Uterus (tissue), 3 donors: ENCODE measurements at regions not wholly inside any gene's neighbourhood (a gene's known extent, or its start where the extent isn't known, plus 50 kb on each side); places are given as distances from the start of the nearest gene placed in this dataset.

Source experiments
- DNase-seq, 2 donors: peaks; one replicate each; pipeline ENCODE4 v3.0.0-alpha.2; 2019 to 2020
- H3K27ac ChIP-seq, 2 donors: fragments of 200-600 bp; sonication (generic); 1 replicate in 1 of 2; 2 replicates in 1 of 2; pipeline ENCODE4 v1.5.1; 2016 to 2018
- H3K27me3 ChIP-seq, 2 donors: fragments of 200-600 bp; sonication (generic); one replicate each; pipeline ENCODE4 v1.5.1; 2018 to 2019; ENCODE audit warnings: control low read depth in 1 of 2
- H3K36me3 ChIP-seq, 2 donors: fragments of 200-600 bp; sonication (generic); one replicate each; pipeline ENCODE4 v1.5.1; 2019; ENCODE audit warnings: control low read depth in 1 of 2
- H3K4me1 ChIP-seq, 2 donors: fragments of 200-600 bp; sonication (generic); one replicate each; pipeline ENCODE4 v1.5.1; 2018 to 2019; ENCODE audit warnings: control low read depth in 1 of 2
- H3K4me3 ChIP-seq, 2 donors: fragments of 200-600 bp; sonication (generic); 1 replicate in 1 of 2; 2 replicates in 1 of 2; pipeline ENCODE4 v1.5.1; 2018 to 2019; ENCODE audit warnings: mild to moderate bottlenecking in 1 of 2
- H3K9me3 ChIP-seq, 2 donors: fragments of 200-600 bp; sonication (generic); one replicate each; pipeline ENCODE4 v1.5.1; 2019; ENCODE audit warnings: control low read depth in 1 of 2
- POLR2A ChIP-seq, 2 donors: fragments of 450-650 bp; IDR thresholded peaks; one replicate each; pipeline ENCODE4 v1.6.1; 2016; ENCODE audit warnings: antibody characterized with exemption in 2 of 2, mild to moderate bottlenecking in 1 of 2, moderate library complexity in 1 of 2
- intact Hi-C: fragments of 100-400 bp; cut with DNase I; formaldehyde crosslinking; loops from one replicate; pipeline ENCODE4 v1.15.1; 2023; ENCODE audit warnings: low total_unique reads
- TF ChIP-seq, protein P1 (sequence below), 4 experiments: fragments of 200-600 bp in 2 of 4; fragments of 450-650 bp in 2 of 4; sonication (generic) in 2 of 4; IDR thresholded peaks; one replicate each; pipeline ENCODE4 v1.5.1; 2016 to 2019; ENCODE audit warnings: antibody characterized with exemption in 4 of 4, mild to moderate bottlenecking in 2 of 4, moderate library complexity in 1 of 4
- donor health status: DM: yes; HTN: yes; CAD: no.

DNA sequence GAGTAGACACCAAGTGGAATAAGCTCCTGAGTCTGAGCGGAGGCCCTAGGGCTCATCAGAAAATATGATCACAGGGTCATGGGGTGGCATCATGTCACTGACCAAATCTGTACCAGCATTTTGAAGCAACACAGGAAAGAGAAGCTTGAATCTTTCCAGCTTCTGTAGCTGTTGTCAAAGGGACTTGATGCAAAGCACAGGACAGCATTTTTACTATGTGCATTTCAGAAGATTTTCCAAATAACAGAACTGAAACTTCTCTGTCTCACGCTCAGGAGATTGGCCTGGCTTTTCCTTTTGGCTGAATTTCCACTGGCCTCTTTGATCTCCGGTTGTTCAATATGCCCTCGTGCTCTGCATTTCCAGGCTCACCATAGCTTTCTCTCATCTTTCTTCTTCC lies 127.2 kb upstream of the ATP1B1 start:
- no peaks in the 10 kb centered on the region for H3K9me3 ChIP-seq
- no peak overlapping the region for H3K4me3 ChIP-seq
- no peak for DNase-seq
- H3K4me1 ChIP-seq: no peaks in the 10 kb centered on the region
- TF ChIP-seq, protein P1, sequence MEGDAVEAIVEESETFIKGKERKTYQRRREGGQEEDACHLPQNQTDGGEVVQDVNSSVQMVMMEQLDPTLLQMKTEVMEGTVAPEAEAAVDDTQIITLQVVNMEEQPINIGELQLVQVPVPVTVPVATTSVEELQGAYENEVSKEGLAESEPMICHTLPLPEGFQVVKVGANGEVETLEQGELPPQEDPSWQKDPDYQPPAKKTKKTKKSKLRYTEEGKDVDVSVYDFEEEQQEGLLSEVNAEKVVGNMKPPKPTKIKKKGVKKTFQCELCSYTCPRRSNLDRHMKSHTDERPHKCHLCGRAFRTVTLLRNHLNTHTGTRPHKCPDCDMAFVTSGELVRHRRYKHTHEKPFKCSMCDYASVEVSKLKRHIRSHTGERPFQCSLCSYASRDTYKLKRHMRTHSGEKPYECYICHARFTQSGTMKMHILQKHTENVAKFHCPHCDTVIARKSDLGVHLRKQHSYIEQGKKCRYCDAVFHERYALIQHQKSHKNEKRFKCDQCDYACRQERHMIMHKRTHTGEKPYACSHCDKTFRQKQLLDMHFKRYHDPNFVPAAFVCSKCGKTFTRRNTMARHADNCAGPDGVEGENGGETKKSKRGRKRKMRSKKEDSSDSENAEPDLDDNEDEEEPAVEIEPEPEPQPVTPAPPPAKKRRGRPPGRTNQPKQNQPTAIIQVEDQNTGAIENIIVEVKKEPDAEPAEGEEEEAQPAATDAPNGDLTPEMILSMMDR (IDR thresholded peaks at IDR 0.05): no peak
- no peak for TF ChIP-seq POLR2A (IDR thresholded peaks at IDR 0.05)
- no peaks in the 10 kb centered on the region for H3K36me3 ChIP-seq
- no peaks in the 10 kb centered on the region for H3K27me3 ChIP-seq
- no peak overlapping the region for H3K27ac ChIP-seq
- intact Hi-C loops: no loop called here

DNA sequence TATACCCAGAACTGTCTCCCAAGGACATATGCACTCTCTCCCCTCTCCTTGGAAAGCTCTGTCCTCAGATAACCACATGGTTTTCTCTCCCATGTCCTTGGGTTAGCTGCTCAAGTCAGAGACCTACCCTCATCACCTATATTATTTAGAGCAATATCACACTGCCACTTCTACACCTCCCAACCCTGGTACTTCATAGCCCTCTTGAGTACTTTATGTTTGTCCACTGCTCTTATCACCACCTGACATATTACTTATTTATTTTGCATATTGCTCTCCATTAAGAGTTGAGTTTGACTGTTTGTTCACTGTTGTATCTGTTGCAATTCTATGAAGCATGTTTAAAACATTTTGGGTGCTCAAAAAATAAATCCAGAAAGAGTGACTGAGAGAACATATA lies 126.3 kb upstream of the ATP1B1 start:
- H3K27me3 ChIP-seq: no peaks in the 10 kb centered on the region
- no peaks in the 10 kb centered on the region for H3K9me3 ChIP-seq
- TF ChIP-seq, protein P1 (IDR thresholded peaks at IDR 0.05): no peak
- TF ChIP-seq POLR2A (IDR thresholded peaks at IDR 0.05): no peak
- H3K36me3 ChIP-seq: no peaks in the 10 kb centered on the region
- H3K27ac ChIP-seq: no peak overlapping the region
- no peaks in the 10 kb centered on the region for H3K4me1 ChIP-seq
- DNase-seq: no peak
- intact Hi-C loops: no loop called here
- H3K4me3 ChIP-seq: no peak overlapping the region

DNA sequence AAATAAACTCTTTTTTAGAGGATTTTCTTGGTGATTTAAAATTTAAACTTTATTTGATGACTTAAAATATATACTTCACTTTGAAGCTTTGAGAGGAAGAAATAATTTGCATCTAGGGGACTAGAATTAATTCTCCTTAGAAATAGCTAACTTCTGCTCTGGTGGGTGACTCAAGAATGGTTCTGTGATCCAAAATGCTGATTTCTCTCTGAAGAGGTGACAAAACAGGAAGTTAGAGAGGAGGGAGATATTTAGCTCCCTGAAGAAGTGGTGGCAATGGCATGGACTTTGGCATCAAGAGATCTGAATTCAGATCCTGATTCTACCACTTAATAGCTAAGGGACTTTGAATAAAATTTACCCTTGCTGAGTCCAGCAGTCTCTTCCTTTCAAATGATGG lies 125.8 kb upstream of the ATP1B1 start:
- no peak overlapping the region for H3K4me3 ChIP-seq
- DNase-seq: no peak

DNA sequence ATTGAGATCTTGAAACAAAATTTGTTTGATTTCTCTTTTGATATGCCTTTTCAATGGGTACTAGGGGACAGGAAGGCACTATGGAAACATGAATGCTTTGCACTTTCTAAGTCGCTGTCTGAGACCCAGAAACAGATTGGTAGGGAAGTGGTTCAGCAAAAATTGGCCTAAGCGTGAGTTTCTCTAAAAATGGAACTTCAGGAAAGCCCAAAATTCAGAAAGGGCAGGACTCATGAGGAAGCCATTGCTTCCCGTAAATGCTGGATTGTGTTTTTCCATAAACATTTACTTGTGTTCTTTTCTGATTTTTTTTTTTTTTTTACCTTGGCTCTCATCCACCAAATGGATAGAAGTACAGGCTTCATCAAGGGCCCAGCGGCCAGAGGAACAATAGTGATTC lies 123.7 kb upstream of the ATP1B1 start:
- TF ChIP-seq, protein P1 (IDR thresholded peaks at IDR 0.05): no peak
- TF ChIP-seq POLR2A (IDR thresholded peaks at IDR 0.05): no peak
- H3K36me3 ChIP-seq: no peaks in the 10 kb centered on the region
- no peaks in the 10 kb centered on the region for H3K27me3 ChIP-seq
- intact Hi-C loops: no loop called here
- H3K9me3 ChIP-seq: no peaks in the 10 kb centered on the region
- DNase-seq: no peak
- H3K4me3 ChIP-seq: no peak overlapping the region
- no peak overlapping the region for H3K27ac ChIP-seq
- no peaks in the 10 kb centered on the region for H3K4me1 ChIP-seq

More for the DNA sequence above, 125.8 kb upstream of the ATP1B1 start:
- TF ChIP-seq, protein P1 (IDR thresholded peaks at IDR 0.05): no peak
- TF ChIP-seq POLR2A (IDR thresholded peaks at IDR 0.05): no peak
- Histone ChIP-seq H3K27ac (no peak overlapping the region), H3K4me1 (no peaks in the 10 kb centered on the region), H3K36me3 (no peaks in the 10 kb centered on the region), H3K27me3 (no peaks in the 10 kb centered on the region), H3K9me3 (no peaks in the 10 kb centered on the region)
- intact Hi-C loops: no loop called here

DNA sequence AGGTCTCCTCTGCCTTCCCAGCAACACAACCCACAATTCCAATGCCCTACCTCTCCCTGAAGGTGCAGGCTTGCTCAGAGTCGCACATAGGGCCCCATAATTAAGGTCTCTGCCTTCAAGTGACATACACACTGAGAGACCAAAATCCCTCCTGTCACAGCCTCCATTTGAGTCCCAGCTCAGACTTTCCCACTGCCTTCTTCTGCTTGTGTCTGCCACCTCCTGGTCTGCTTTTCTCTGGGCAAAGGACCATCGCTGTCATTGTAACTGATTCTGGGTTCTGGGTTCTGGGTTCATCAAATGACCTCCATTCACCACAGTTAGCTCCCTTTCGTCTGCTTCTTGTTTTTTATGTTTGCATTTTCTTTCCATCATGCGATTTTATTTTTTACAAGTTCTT lies 119.2 kb upstream of the ATP1B1 start:
- TF ChIP-seq POLR2A (IDR thresholded peaks at IDR 0.05): no peak
- TF ChIP-seq, protein P1 (IDR thresholded peaks at IDR 0.05): no peak
- DNase-seq: no peak
- Histone ChIP-seq H3K4me1 (no peaks in the 10 kb centered on the region), H3K27me3 (no peaks in the 10 kb centered on the region), H3K36me3 (no peaks in the 10 kb centered on the region), H3K4me3 (no peak overlapping the region), H3K27ac (no peak overlapping the region), H3K9me3 (no peaks in the 10 kb centered on the region)
- intact Hi-C loops: no loop called here
